Astrocyte of the cerebellum (primary cell): ENCODE measurements at regions not wholly inside any gene's neighbourhood (a gene's known extent, or its start where the extent isn't known, plus 50 kb on each side); places are given as distances from the start of the nearest gene placed in this dataset.
A peak's percentile ranks its signal among the peaks of the same experiment; 100 is the strongest.

Experiments used
- DNase-seq: peaks from one replicate; pipeline ENCODE4 v3.0.0-alpha.2; 2011; ENCODE audit warnings: low read depth
- H3K4me3 ChIP-seq: 2 replicates; pipeline ENCODE4 v1.5.1; 2011; ENCODE audit warnings: mild to moderate bottlenecking, low read depth, low read length, moderate library complexity
- CTCF ChIP-seq: IDR thresholded peaks from 2 replicates; pipeline ENCODE4 v1.5.1; 2012; ENCODE audit warnings: low read length, low read depth, moderate library complexity, mild to moderate bottlenecking; ENCODE audit errors: missing control alignments
- in situ Hi-C: cut with HindIII; loops from 2 replicates; pipeline ENCODE4 v1.10.0; 2017; ENCODE audit warnings: low sequenced_read_pairs

DNA sequence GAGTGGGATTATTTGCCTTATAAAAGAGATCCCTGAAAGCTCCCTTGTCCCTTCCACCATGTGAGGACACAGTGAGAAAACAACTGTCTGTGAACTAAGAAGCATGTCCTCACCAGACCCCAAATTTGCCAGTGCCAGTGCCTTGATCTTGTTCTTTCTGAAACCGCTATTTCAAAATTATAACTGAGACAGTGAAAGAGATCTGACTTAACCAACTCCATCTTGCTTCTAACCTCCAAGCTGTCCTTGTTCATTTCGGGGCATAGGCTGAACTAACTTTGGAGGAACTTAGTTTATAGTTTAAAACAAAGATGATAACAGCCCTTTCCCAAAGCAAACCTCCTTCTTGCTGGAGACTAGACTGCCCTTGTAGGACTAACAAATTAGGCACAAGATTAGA is 563.9 kb downstream of the ADCYAP1 start:
- no peak overlapping the region for H3K4me3 ChIP-seq
- in situ Hi-C loops: no loop called here
- TF ChIP-seq CTCF: no peak
- no peak for DNase-seq

DNA sequence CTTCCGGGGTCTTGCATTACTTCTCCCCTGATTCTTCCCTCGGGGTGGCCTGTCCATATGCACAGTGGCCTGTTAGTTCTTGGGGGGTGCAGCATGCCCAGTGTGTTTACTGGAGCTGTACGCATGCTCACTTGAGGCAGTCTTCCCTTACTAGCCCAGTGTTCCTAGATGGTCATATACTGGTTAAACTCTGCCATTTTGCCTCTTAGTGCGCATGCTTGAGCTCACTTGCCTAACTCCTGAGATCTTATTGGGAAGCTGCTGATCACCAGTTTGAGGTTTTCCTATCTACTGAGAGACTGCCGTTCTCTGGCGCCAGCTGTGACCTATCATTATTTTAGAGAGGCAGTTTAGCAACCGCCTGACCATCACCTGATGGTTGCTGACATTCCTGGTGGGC is 571.2 kb downstream of the ADCYAP1 start:
- no peak for TF ChIP-seq CTCF
- H3K4me3 ChIP-seq: no peak overlapping the region
- in situ Hi-C loops: no loop called here
- no peak for DNase-seq

GRCh38 chr18:1480309-1480708 is 575.6 kb downstream of the ADCYAP1 start:
- H3K4me3 ChIP-seq: no peak overlapping the region
- in situ Hi-C loops: no loop called here
- no peak for TF ChIP-seq CTCF
- DNase-seq: no peak

- in situ Hi-C loops: no loop called here
- TF ChIP-seq CTCF: no peak
- DNase-seq: no peak
- H3K4me3 ChIP-seq: no peak overlapping the region
Observed at GRCh38 chr18:1481577-1481976, 576.9 kb downstream of the ADCYAP1 start.

DNA sequence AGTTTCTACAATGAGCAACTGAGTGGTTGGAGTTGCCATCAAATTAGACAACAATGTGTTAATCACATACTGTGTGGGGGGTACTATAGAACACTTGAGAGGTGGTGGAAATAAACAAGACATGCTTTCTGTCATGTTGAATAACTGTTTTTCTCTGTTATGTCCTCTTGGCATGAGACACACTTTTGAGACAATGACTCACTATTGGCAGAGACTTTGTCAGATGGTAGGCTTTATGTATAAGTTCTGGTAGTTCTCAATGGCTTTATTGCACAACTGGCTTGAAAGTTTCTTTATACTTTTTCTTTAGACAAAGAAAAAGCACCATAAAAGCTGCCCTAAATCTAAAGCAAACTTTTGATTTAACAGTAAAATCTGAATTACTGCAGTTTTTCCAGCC is 578.7 kb downstream of the ADCYAP1 start:
- H3K4me3 ChIP-seq: no peak overlapping the region
- no peak for TF ChIP-seq CTCF
- peak; percentile 47 for DNase-seq
- in situ Hi-C loops: no loop called here

- TF ChIP-seq CTCF: no peak
- no peak overlapping the region for H3K4me3 ChIP-seq
- in situ Hi-C loops: no loop called here
- no peak for DNase-seq
Observed at GRCh38 chr18:1487457-1487856, 582.8 kb downstream of the ADCYAP1 start.

- no peak for DNase-seq
- H3K4me3 ChIP-seq: no peak overlapping the region
- TF ChIP-seq CTCF: no peak
- in situ Hi-C loops: no loop called here
Observed at GRCh38 chr18:1488394-1488793, 583.7 kb downstream of the ADCYAP1 start.
